LNCAP (cell line): ENCODE measurements at regions not wholly inside any gene's neighbourhood (a gene's known extent, or its start where the extent isn't known, plus 50 kb on each side); places are given as distances from the start of the nearest gene placed in this dataset.

Experiments used
- CTCF ChIP-seq: fragments of 450-650 bp; IDR thresholded peaks from 2 replicates; pipeline ENCODE4 v1.5.1; 2017; ENCODE audit warnings: mild to moderate bottlenecking

GRCh38 chr10:105682911-105683310, 1041.8 kb downstream of the SORCS3 start:
- no peak for TF ChIP-seq CTCF

- TF ChIP-seq CTCF = no peak
These were observed 1040.0 kb downstream of the SORCS3 start for GRCh38 chr10:105681051-105681450.

GRCh38 chr10:105679781-105680180, 1038.7 kb downstream of the SORCS3 start:
- TF ChIP-seq CTCF = no peak

GRCh38 chr10:105675333-105675732, 1034.2 kb downstream of the SORCS3 start:
- no peak for TF ChIP-seq CTCF

- TF ChIP-seq CTCF = no peak
These were observed 1033.4 kb downstream of the SORCS3 start for GRCh38 chr10:105674448-105674847.

- no peak for TF ChIP-seq CTCF
These were observed 1017.6 kb downstream of the SORCS3 start for GRCh38 chr10:105658696-105659095.

- no peak for TF ChIP-seq CTCF
These were observed 1015.8 kb downstream of the SORCS3 start for GRCh38 chr10:105656856-105657255.

- TF ChIP-seq CTCF = no peak
These were observed 1009.2 kb downstream of the SORCS3 start for GRCh38 chr10:105650306-105650705.
